ENCODE measurements at regions not wholly inside any gene's neighbourhood (a gene's known extent, or its start where the extent isn't known, plus 50 kb on each side); places are given as distances from the start of the nearest gene placed in this dataset.

DNA sequence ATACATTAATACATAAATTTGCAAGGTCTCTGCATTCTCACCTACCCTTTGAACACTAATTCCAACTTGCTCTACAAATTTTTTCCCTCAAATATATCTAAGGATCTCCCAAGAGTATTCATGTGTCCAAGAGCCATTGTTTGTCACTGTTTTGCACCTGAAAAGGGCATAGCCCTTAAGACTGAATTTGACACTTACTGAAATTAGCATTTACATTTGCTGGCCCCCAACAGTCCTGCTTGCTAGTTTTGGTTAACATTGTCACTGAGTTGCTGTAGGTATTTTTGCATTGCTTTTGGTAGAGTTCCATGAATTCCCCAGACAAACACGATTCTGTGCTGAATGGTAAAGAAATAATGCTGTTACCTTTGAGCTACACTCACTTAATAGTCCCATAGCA is 57.3 kb downstream of the KCNA4 start:
- no peak for DNase-seq (ENCODE audit: low spot score)

DNA sequence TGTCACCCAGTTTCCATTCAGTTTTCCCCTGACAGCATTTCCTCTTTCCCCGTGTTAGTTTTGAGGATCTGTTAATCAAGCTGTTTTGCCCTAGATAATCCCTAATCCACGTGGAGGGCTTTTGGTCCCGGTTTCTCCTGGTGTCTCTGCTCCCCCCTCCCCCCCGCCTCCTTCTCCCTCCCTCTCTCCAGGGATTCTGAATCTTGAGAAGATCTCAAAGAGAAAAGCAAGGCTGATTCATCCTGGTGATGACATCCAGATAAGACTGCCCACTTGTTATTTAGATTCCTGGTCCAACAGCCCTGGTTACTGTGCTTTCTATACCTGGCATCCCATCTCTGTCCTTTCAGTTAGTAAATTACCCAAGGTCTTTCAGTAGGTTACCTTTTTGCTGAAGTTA is 59.4 kb downstream of the KCNA4 start:
- DNase-seq (ENCODE audit: low spot score): no peak

DNA sequence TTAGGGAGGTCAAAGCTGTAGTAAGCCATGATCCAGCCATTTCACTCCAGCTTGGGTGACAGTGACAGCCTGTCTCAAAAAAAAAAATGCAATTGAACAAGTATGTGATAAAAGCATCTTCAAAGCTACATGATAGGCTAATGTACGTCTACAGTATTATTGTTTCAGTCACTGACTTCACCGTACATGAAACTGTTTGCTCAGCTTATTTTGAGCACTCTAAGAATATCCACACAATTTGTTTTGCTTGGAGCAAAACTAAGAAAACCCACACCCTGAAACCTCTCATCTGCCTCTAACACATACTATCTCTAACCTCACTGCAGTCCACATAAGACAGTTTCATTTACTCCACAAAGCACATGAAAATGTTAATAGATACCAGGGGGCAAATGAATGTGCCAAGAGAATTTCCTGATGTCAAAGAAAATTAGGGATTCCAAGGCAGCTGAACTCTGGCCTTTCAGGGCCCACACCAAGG is 60.7 kb downstream of the KCNA4 start:
- DNase-seq (ENCODE audit: low spot score): no peak

DNA sequence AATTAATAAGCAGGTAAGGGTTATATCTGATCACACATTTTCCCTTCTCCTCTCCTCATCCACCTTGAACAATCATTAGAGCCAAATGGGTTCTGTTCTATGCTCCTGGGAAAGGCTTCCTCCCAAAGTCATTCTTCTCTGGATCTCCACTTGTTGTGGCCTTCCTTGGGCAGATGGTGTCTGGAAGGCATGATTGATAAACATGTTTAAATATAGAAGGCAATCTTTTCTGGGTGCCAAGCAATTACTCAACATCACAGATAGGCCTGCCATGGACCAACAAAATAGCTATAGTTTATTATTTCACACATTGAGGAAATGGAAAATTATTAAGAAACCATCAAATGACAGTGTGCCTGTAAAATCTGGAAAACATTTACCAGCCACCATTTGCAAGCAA is 73.5 kb downstream of the KCNA4 start:
- no peak for DNase-seq (ENCODE audit: low spot score)

DNA sequence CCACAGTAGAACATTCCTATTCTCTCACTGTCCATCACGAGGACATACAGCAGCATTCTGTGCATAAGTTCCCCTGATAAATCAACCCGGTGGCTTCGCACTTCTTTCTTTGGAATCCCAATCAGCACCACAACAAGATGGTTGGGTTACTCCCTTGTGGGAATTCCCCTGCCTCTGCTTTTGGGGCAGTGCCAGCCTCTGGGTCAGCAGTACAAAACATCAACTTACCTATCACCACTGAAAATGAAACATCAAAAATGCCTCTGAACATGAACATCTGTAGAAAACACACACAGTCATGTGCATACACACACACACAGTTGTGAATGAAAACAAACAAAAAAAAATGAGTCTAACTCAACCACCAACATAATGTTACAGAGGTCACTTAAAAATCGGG is 79.3 kb downstream of the KCNA4 start:
- DNase-seq (ENCODE audit: low spot score): no peak

DNA sequence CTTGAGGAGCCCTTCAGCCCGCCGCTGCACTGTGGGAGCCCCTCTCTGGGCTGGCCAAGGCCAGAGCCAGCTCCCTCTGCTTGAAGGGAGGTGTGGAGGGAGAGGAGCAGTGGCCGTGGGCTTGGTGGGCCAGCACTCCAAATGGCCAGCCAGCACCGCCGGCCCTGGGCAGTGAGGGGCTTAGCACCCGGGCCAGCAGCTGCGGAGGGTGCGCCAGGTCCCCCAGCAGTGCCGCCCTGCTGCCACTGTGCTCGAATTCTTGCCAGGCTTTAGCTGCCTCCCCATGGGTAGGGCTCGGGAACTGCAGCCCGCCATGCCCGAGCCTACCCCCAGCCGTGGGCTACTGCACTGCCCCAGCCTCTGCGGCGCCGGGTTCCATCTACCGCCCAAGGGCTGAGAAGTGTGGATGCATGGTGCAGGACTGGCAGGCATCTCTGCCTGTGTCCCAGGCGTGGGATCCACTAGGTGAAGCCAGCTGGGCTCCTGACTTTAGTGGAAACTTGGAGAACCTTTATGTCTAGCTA is 82.7 kb downstream of the KCNA4 start:
- DNase-seq (ENCODE audit: low spot score): no peak

DNA sequence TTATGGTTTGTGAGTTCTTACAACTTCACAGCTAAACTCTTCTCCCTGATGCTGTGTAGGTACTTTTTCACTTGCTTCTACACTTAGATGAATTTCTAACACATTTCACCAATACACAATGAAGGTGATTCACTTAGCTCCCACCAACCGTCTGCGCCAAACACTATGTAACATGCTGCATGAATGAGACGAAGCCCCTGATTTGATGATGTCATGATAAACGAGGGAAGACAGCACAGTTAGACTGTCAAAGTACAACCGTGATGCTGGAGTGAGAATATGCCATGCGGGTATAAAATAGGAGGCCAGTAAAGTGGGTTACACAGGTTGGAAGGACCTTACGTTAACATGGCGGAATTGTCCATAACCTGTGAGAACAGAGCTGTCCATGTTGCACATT is 100.8 kb downstream of the KCNA4 start:
- DNase-seq (ENCODE audit: low spot score): no peak

DNA sequence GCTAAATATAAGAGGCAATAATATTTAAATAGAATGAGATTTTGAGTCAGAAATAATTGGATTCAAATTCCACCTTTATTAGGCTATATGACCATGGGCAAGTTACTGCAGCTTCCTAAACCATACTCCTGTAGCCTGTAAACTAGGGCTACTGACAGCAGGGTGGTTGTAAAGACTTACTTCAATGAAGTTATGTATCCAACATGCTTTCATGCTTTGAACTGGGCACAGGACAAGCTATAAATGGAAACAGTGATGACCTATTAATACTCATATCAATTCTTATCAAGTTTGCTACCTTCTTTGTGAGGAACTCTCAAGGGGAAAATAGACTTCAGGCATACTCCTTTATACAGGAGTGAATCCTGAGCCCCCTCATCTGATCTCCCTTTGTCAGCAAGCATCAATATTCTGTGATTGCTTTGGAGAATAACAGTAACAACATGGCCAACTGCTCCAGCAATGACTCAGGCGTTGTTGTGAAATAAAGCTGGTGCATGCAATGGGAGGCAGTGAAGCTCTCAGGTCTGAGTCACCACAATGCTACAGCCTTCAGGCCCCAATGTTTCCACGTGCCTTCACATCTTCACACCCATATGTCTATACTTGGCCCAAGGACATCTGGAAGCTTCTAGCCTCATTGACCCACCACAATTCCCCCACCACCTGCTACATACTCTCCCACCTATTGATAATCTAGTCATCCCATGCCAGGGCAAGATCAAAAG is 102.5 kb downstream of the KCNA4 start:
- no peak for DNase-seq (ENCODE audit: low spot score)

DNA sequence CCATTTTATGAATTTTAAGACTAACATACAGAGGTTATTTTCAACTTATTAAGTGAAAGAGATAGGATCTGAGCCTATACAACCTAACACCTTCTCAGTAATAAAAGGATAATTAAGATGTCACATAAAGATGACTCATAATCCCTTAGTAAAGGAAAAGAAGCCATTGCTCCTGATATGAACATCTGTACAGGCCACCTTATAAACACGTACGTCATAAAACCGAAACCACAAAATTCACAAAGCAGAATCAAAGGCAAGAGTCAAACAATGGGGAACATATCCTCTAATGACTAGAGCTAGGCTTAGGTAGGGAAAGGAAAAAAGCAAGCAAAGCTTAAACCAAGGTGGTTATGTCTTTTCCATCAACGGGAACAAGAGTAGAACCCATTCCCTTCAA is 103.5 kb downstream of the KCNA4 start:
- no peak for DNase-seq (ENCODE audit: low spot score)

DNA sequence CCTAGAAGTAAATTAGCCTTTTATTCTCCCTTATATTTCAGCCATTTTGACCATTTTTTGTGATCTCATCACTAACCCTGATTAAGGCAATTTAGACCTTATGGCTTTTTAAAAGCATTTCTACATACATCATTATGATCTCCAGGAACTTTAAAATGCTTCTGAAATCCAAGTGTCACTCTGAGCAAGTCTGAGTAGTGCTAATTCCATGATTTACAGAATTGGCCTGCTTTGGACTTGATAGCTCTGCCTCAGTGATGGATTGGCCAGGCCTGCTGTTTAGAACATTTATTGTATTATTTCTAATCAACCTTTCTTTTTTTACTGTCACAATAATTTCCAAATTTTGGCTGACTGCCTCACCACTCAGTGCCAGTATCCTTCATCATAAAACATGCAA is 116.4 kb downstream of the KCNA4 start:
- no peak for DNase-seq (ENCODE audit: low spot score)

DNA sequence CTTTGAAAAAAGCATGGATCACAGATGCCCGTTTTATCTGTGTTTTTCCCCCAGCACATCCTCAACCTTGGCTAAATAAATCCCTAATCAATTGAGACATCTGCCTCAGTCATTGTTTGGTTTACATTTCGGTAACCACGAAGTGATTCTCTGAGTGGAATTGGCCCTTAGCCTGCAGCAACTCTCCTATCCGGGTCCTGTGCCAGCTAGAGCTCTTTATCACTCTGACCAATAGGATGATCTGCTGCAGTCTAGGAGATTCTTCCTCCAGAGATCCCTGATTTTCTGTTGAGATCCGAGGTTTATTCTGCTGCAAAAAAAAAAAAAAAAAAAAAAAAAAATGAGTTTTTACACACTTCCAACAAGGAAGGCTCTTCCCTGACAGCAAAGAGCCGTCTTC is 137.3 kb downstream of the KCNA4 start:
- no peak for DNase-seq (ENCODE audit: low spot score)

DNA sequence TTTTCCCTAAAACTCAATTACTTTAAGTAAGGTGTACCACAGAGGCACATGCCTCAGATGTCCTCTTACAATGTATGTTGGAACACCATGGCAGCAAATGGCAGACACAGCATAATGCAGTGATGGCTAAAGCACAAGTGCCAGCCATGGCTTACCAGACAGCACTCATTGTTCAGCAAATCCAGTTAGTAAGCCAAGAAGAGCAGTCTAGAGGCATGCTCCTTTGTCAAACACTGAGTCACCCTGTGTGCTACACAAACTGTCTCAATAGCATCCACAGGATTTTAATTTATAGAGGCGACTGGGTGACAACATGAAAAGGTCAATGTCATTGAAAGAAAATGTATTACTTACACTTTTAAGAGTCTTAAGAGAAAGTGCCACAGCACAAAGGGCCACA is 140.6 kb downstream of the KCNA4 start:
- no peak for DNase-seq (ENCODE audit: low spot score)

DNA sequence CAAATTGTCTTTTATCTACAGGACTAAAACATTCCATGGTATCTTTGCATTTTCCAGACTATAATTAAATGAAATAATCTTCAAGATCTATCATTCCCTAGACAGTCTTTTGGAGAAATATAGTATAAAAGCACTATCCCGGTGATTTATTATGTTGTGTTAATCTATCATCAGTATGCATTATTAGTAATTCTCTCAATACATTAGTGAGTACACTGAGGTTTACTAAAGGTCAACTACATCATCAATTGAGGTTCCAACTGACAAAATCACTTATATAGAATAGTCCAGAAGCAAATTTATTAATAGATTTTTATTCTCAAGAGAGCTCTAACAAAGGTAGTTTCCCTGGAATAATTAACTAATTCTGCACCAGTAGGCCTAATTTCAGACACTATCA is 169.6 kb downstream of the KCNA4 start:
- DNase-seq (ENCODE audit: low spot score): no peak

DNA sequence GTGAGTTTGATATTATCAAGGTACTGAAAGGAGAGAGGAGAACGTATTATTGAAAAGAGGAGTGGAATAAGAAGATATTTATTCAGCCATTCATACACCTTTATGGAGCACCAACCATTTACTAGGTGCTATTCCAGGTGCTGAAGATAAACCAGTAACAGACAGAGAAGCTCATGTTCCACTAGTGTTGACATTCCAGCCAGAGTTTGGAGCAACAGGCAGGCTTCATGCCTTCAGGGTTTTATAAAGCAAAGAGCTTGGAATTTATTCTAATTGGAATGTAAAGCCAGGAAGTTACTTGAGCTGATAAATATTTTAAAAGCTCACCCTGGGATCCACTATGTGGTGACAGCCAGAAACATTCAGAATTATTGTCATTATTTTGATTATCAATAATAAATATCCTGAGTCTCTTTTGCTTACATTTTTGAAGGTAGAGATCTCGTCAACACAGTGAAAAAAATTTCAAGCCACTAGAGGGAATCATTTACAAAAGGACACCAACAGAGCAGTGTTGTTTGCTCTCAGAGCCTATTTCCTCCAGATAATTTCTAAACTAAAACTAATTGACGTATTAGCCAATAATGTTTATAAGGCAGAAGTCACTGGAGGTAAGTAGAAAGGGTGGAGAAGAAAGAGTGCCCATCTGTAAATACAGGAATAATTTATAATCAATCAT is 172.0 kb downstream of the KCNA4 start:
- DNase-seq (ENCODE audit: low spot score): no peak

DNA sequence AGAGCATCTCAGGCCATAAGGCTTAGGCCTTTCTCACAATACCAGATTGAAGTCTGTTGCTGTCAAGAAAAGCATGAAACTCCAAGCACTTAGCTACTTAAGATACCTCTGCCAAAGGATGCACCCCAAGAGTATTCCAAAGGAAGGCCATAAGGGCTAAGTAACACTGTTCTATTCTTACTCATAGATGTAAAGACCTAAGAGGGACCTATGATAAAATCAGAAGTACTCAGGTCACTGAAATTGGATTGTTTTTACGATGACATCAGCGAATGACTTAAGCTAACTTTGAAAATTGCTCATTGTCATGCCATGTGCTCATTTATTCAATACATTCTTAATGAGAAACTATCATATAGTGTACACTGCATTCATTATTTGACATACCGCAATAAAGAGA is 172.8 kb downstream of the KCNA4 start:
- DNase-seq (ENCODE audit: low spot score): no peak

DNA sequence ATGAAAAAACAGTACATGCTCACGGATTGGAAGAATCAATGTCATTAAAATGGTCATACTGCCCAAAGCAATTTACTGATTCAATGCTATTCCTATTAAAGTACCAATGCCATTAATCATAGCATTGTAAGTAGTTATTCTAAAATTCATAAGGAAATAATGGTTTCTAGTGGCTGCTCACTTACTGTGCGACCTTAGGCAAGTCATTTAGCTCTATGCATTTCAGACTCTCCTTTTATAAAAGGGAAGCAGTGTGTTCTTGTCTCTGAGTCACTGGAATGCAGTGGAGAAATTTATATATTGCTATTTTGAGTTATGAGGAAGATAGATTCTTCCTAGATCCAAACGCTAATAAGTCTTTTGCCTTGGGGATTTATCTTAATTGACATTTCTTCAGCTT is 174.8 kb downstream of the KCNA4 start:
- no peak for DNase-seq (ENCODE audit: low spot score)

DNA sequence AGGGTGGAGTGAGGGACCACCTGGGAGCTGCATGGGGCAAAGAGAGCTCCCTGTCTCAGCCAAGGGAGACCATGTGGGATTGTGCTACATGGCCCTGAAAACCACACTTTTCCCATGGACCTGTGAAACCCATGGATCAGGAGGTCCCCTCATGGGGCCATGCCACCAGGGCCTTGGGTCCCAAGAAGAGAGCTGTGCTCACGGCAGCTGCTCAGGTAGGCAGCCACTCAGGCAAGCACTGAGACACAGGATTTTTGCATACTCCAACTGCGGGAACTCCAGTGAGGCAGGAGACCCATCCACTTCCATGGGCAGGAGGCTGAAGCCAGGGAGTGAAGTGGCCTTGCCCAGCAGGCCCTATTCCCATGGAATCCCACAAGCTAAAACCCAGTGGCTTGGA is 190.0 kb downstream of the KCNA4 start:
- DNase-seq (ENCODE audit: low spot score): no peak

DNA sequence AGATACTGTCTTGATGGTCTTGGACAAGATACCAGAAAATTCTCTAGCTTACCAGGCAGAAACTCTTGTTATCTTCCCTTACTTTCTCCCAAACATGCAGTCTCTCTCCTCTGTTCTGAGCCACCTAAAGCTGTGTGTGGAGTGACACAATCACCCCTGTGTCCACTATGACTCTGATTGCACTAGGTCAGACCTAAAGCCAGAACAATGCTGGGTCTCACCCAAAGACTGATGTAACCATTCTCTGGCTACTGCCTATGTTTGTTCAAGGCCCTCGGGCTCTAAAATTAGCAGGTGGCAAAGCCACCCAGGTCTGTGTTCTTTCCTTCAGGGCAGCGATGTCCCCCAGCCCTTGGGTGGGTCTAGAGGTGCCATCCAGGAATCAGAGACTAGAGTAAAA is 200.5 kb downstream of the KCNA4 start:
- no peak for DNase-seq (ENCODE audit: low spot score)

DNA sequence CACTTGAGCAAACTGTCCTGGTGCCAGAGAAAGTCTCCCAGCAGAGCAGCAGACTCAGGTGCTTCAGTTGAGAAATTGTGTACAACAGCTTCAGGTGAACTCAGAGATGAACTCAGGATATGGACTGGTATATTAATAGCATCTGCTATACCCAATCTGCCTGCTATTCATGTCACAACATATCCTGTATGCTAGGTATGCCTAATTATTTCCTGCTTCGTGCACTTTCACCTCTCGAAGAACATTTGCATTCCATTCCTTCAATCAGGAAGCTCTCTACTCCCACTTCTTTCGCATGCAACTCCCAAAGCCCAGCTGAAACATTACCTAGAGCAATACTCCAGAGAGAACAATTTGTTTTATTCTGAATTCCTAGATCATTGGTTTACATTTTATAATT is 207.7 kb downstream of the KCNA4 start:
- DNase-seq (ENCODE audit: low spot score): no peak

DNA sequence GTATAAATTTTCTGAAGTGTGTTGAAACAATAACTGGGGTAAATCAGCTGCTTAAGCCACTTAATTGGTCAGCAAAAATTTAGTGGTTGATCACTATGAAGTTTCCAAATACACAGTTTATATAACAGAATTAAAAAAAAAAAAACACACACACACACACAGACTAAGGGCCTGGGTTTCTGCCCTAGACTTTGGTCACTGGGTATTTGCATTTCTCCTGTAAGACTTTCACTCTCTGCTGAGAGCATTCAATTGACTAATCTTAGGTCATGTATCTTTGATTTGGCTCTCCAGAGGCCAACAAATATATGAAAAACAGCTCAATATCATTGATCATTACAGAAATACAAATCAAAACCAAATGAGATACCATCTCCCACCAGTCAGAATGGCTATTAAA is 214.3 kb downstream of the KCNA4 start:
- no peak for DNase-seq (ENCODE audit: low spot score)

DNA sequence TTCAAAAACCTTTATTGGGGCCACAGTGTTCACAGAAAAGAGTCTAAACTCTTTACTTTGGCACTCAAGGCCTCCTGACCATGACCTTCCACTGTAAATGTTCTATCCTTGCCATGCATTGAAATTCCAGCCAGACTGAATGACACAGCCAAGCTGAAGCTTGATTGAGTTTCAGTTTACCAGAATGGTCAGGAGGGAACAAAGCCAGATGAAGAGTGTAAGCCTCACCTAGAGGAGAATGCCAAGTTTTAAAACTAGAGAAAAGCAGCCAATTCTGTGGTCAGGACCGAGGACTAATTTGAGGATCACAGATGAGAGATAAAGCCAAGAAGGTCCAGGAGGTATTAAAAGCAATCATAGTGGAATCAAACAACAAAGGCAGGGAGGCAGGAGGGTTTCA is 215.3 kb downstream of the KCNA4 start:
- DNase-seq (ENCODE audit: low spot score): no peak

DNA sequence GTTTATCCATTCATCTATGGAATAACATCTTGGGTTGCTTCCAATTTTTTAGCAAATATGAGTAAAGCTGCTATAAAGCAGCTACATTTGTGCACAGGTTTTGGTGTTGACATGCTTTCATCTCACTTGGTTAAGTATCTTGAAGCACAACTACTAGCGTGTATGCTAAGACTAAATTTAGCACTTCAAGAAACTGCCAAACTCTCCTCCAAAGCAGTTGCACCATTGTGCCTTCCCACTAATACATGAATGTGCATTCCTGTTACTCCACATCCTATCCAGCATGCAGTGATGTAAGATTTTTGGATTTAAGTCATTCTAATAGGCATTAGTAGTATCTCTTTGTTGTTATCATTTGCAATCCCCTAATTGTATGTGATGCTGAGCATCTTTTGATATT is 230.7 kb downstream of the KCNA4 start:
- no peak for DNase-seq (ENCODE audit: low spot score)

DNA sequence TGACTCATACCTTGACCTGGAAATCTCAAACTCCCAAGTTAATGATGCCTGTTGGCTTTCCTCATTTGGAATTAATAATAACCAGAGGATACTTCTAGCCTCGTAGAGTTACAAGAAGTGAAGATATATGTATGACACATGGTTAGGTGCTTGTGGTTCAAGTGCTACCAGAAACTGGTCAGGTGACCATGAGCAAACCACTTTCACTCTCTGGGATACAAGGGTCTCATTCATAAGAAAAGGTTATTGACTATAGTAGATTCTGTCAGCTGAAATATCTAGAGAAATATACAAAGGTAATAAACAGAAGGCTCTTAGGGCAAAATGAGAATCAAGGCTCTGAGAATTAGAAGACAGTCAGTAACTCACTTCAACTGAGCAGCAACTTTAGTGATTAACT is 233.3 kb downstream of the KCNA4 start:
- no peak for DNase-seq (ENCODE audit: low spot score)

DNA sequence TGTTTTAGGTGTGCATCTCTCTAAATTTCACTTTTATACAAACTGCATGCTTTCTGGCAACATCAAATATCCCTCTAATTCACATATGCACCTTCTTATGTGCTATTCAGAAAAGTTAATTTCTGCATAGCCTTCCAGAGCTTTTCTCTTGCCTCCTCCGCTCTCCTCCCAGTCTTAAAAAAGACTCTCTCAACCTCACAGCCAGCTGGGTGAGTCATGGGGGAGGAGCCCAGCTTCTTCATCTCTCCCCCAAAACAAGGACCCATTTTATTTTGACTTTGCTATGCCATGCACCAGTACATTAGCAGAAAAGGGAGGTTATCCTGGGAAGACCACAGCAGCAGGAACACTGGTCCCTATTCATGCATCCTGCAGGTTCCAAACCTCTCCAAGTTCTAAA is 234.4 kb downstream of the KCNA4 start:
- DNase-seq (ENCODE audit: low spot score): no peak
